ENCODE measurements at regions not wholly inside any gene's neighbourhood (a gene's known extent, or its start where the extent isn't known, plus 50 kb on each side); places are given as distances from the start of the nearest gene placed in this dataset.
"Not testable (repeated sequence)": the region's sequence is repeated elsewhere in the genome, so short reads cannot be mapped to it uniquely, and the experiment has no call there.

GRCh38 chr22:15817264-15817663 is 127.4 kb downstream of the POTEH start:
- not testable (repeated sequence) for H3K4me1 ChIP-seq (ENCODE audit: control insufficient read depth in 5 of 5, insufficient read depth in 5 of 5, low read length in 5 of 5); DNase-seq; ATAC-seq (ENCODE audit: insufficient read depth, low FRiP score)

GRCh38 chr22:15819886-15820285 is 130.1 kb downstream of the POTEH start:
- H3K27me3 ChIP-seq (ENCODE audit: control insufficient read depth in 3 of 3, insufficient read depth in 3 of 3, low read length in 2 of 3); H3K36me3 ChIP-seq (ENCODE audit: control insufficient read depth in 4 of 4, insufficient read depth in 4 of 4, low read length in 4 of 4); ATAC-seq (ENCODE audit: insufficient read depth, low FRiP score); H3K9ac ChIP-seq (ENCODE audit: insufficient read depth in 1 of 2, low read length in 2 of 2); H3K27ac ChIP-seq (ENCODE audit: low read depth in 1 of 2, low read length in 1 of 2); H3K9me3 ChIP-seq (ENCODE audit: control insufficient read depth in 4 of 4, insufficient read depth in 3 of 4, low read length in 3 of 4); DNase-seq; H3K4me1 ChIP-seq (ENCODE audit: control insufficient read depth in 5 of 5, insufficient read depth in 5 of 5, low read length in 5 of 5); H3K4me3 ChIP-seq: not testable (repeated sequence)
- 84 to 92% methylated on average over 11 to 15 of the region's 33 CpGs for whole genome bisulfite sequencing, 2 donors

More at GRCh38 chr22:15817264-15817663, 127.4 kb downstream of the POTEH start:
- 45 to 62% methylated on average over 1 of the region's 2 CpGs for WGBS, 2 donors
- not testable (repeated sequence) for H3K36me3 ChIP-seq (ENCODE audit: control insufficient read depth in 4 of 4, insufficient read depth in 4 of 4, low read length in 4 of 4); H3K9ac ChIP-seq (ENCODE audit: insufficient read depth in 1 of 2, low read length in 2 of 2); H3K27me3 ChIP-seq (ENCODE audit: control insufficient read depth in 3 of 3, insufficient read depth in 3 of 3, low read length in 2 of 3); H3K4me3 ChIP-seq; H3K9me3 ChIP-seq (ENCODE audit: control insufficient read depth in 4 of 4, insufficient read depth in 3 of 4, low read length in 3 of 4); H3K27ac ChIP-seq (ENCODE audit: low read depth in 1 of 2, low read length in 1 of 2)

GRCh38 chr22:15821088-15821487 is 131.3 kb downstream of the POTEH start:
- not testable (repeated sequence) for H3K4me3 ChIP-seq; H3K36me3 ChIP-seq (ENCODE audit: control insufficient read depth in 4 of 4, insufficient read depth in 4 of 4, low read length in 4 of 4); H3K4me1 ChIP-seq (ENCODE audit: control insufficient read depth in 5 of 5, insufficient read depth in 5 of 5, low read length in 5 of 5); ATAC-seq (ENCODE audit: insufficient read depth, low FRiP score); DNase-seq; H3K9ac ChIP-seq (ENCODE audit: insufficient read depth in 1 of 2, low read length in 2 of 2); H3K9me3 ChIP-seq (ENCODE audit: control insufficient read depth in 4 of 4, insufficient read depth in 3 of 4, low read length in 3 of 4); H3K27me3 ChIP-seq (ENCODE audit: control insufficient read depth in 3 of 3, insufficient read depth in 3 of 3, low read length in 2 of 3); H3K27ac ChIP-seq (ENCODE audit: low read depth in 1 of 2, low read length in 1 of 2)
- 79% methylated on average over 9 of the region's 32 CpGs for WGBS, 2 donors

GRCh38 chr22:15822001-15822400 is 132.2 kb downstream of the POTEH start:
- H3K27ac ChIP-seq (ENCODE audit: low read depth in 1 of 2, low read length in 1 of 2); H3K9me3 ChIP-seq (ENCODE audit: control insufficient read depth in 4 of 4, insufficient read depth in 3 of 4, low read length in 3 of 4); H3K27me3 ChIP-seq (ENCODE audit: control insufficient read depth in 3 of 3, insufficient read depth in 3 of 3, low read length in 2 of 3); H3K9ac ChIP-seq (ENCODE audit: insufficient read depth in 1 of 2, low read length in 2 of 2); DNase-seq; ATAC-seq (ENCODE audit: insufficient read depth, low FRiP score); H3K4me1 ChIP-seq (ENCODE audit: control insufficient read depth in 5 of 5, insufficient read depth in 5 of 5, low read length in 5 of 5); H3K4me3 ChIP-seq; H3K36me3 ChIP-seq (ENCODE audit: control insufficient read depth in 4 of 4, insufficient read depth in 4 of 4, low read length in 4 of 4): not testable (repeated sequence)
- 87 to 93% methylated on average over 5 to 8 of the region's 22 CpGs for WGBS, 2 donors

- H3K27ac ChIP-seq (ENCODE audit: low read depth in 1 of 2, low read length in 1 of 2); H3K4me1 ChIP-seq (ENCODE audit: control insufficient read depth in 5 of 5, insufficient read depth in 5 of 5, low read length in 5 of 5); H3K4me3 ChIP-seq; ATAC-seq (ENCODE audit: insufficient read depth, low FRiP score); H3K27me3 ChIP-seq (ENCODE audit: control insufficient read depth in 3 of 3, insufficient read depth in 3 of 3, low read length in 2 of 3); DNase-seq; H3K36me3 ChIP-seq (ENCODE audit: control insufficient read depth in 4 of 4, insufficient read depth in 4 of 4, low read length in 4 of 4); H3K9ac ChIP-seq (ENCODE audit: insufficient read depth in 1 of 2, low read length in 2 of 2); H3K9me3 ChIP-seq (ENCODE audit: control insufficient read depth in 4 of 4, insufficient read depth in 3 of 4, low read length in 3 of 4): not testable (repeated sequence)
- WGBS, 2 donors, result 56 to 66% methylated on average over 2 to 3 of the region's 12 CpGs
Observed at GRCh38 chr22:15823178-15823577, 133.4 kb downstream of the POTEH start.

- not testable (repeated sequence) for DNase-seq; H3K9ac ChIP-seq (ENCODE audit: insufficient read depth in 1 of 2, low read length in 2 of 2); H3K4me3 ChIP-seq; H3K9me3 ChIP-seq (ENCODE audit: control insufficient read depth in 4 of 4, insufficient read depth in 3 of 4, low read length in 3 of 4); H3K27ac ChIP-seq (ENCODE audit: low read depth in 1 of 2, low read length in 1 of 2); H3K36me3 ChIP-seq (ENCODE audit: control insufficient read depth in 4 of 4, insufficient read depth in 4 of 4, low read length in 4 of 4); H3K4me1 ChIP-seq (ENCODE audit: control insufficient read depth in 5 of 5, insufficient read depth in 5 of 5, low read length in 5 of 5); H3K27me3 ChIP-seq (ENCODE audit: control insufficient read depth in 3 of 3, insufficient read depth in 3 of 3, low read length in 2 of 3); ATAC-seq (ENCODE audit: insufficient read depth, low FRiP score)
- WGBS, 2 donors, result 73 to 78% methylated on average over 2 of the region's 2 CpGs
Observed at GRCh38 chr22:15832235-15832634, 142.4 kb downstream of the POTEH start.

GRCh38 chr22:15835729-15836128 is 145.9 kb downstream of the POTEH start:
- WGBS, 2 donors, result 49 to 62% methylated on average over 6 to 7 of the region's 9 CpGs
- H3K27me3 ChIP-seq (ENCODE audit: control insufficient read depth in 3 of 3, insufficient read depth in 3 of 3, low read length in 2 of 3); H3K27ac ChIP-seq (ENCODE audit: low read depth in 1 of 2, low read length in 1 of 2); H3K36me3 ChIP-seq (ENCODE audit: control insufficient read depth in 4 of 4, insufficient read depth in 4 of 4, low read length in 4 of 4); ATAC-seq (ENCODE audit: insufficient read depth, low FRiP score); H3K9ac ChIP-seq (ENCODE audit: insufficient read depth in 1 of 2, low read length in 2 of 2); DNase-seq; H3K4me3 ChIP-seq; H3K4me1 ChIP-seq (ENCODE audit: control insufficient read depth in 5 of 5, insufficient read depth in 5 of 5, low read length in 5 of 5); H3K9me3 ChIP-seq (ENCODE audit: control insufficient read depth in 4 of 4, insufficient read depth in 3 of 4, low read length in 3 of 4): not testable (repeated sequence)

GRCh38 chr22:15849772-15850171 is 159.9 kb downstream of the POTEH start:
- H3K9me3 ChIP-seq (ENCODE audit: control insufficient read depth in 4 of 4, insufficient read depth in 3 of 4, low read length in 3 of 4); H3K4me3 ChIP-seq; DNase-seq; ATAC-seq (ENCODE audit: insufficient read depth, low FRiP score); H3K4me1 ChIP-seq (ENCODE audit: control insufficient read depth in 5 of 5, insufficient read depth in 5 of 5, low read length in 5 of 5); H3K27ac ChIP-seq (ENCODE audit: low read depth in 1 of 2, low read length in 1 of 2); H3K36me3 ChIP-seq (ENCODE audit: control insufficient read depth in 4 of 4, insufficient read depth in 4 of 4, low read length in 4 of 4); H3K27me3 ChIP-seq (ENCODE audit: control insufficient read depth in 3 of 3, insufficient read depth in 3 of 3, low read length in 2 of 3); H3K9ac ChIP-seq (ENCODE audit: insufficient read depth in 1 of 2, low read length in 2 of 2): not testable (repeated sequence)
- 73 to 83% methylated on average over 1 of the region's 1 CpG for WGBS, 2 donors
